IMR-90 (cell line): ENCODE measurements at regions not wholly inside any gene's neighbourhood (a gene's known extent, or its start where the extent isn't known, plus 50 kb on each side); places are given as distances from the start of the nearest gene placed in this dataset.

Source experiments
- CEBPB ChIP-seq: IDR thresholded peaks from 2 replicates; pipeline ENCODE4 v1.6.1; 2012; ENCODE audit warnings: low read depth, low read length, improper control_type of control experiment
- CTCF ChIP-seq: conservative IDR thresholded peaks from 2 replicates; pipeline ENCODE4 v1.5.1; 2012; ENCODE audit warnings: mild to moderate bottlenecking, low read depth, low read length, improper control_type of control experiment
- FOS ChIP-seq: fragments of 150-350 bp; IDR thresholded peaks from 2 replicates; pipeline ENCODE4 v1.6.1; 2016; ENCODE audit warnings: low read depth, low read length
- SMC3 ChIP-seq: fragments of 150-350 bp; IDR thresholded peaks from 2 replicates; pipeline ENCODE4 v1.6.1; 2016; ENCODE audit warnings: low read depth, mild to moderate bottlenecking, antibody characterized with exemption, low read length, moderate library complexity

GRCh38 chr10:21296575-21297355 is 228.7 kb downstream of the SKIDA1 start:
- TF ChIP-seq FOS (no peak), CTCF (no peak), SMC3 (no peak), CEBPB (no peak)
